ENCODE measurements at regions not wholly inside any gene's neighbourhood (a gene's known extent, or its start where the extent isn't known, plus 50 kb on each side); places are given as distances from the start of the nearest gene placed in this dataset.

DNA sequence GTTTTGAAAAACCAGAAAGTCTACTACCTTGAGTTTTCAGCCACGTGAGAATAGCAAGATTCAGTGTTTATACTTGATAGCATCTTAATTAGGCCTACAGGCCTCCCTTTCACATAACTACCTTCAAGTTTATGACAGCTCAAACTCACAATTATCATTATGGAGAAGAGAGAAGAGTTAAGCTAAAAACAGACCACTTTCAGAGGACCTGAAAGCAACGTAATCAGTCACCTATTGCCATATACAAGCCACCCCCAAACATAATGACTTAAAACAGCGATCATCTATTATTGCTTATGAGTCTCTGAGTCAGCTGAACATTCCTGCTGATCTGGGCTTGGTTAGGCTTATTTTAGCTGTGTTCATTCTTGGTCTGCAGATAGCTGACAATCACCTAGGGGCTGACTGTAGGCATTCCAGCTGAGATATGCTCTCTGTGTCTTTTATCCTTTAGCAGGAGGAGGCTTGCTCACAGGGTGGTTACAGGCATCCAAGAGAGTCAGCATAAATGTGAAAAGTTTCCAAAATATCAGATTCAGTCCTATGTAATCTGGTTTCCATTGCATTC is 130.9 kb downstream of the COX7C start:
- no peaks in the 10 kb centered on the region for H3K27me3 Mint-ChIP-seq

DNA sequence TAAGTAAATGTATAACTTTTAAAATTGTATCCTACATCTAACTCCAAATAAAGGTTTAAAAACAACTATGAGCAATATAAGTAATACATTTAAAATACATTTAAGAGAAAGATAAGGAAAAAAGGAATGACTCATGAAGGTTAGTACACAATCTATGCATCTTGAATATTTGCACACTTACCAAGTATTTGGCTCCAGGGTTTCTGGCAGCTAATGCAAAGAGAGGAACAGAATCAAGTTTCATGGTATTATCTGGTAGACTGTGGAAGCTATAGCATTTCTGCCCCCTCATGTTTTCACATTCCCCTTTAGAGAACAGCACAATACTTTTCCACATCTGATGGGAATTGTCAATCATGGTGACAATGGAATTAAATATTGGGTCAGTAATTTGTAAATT is 132.1 kb downstream of the COX7C start:
- ChIA-PET POLR2A (no interaction called here), CTCF (no interaction called here)
- Histone ChIP-seq H3K4me2 (replicated peaks; ENCODE audit: low read depth, low read length, poor library complexity, severe bottlenecking) (no peak overlapping the region), H3K27ac (ENCODE audit: low read length in 2 of 2) (no peak overlapping the region), H3K4me1 (ENCODE audit: control insufficient read depth in 2 of 2, insufficient read depth in 2 of 2, low read length in 2 of 2) (no peaks in the 10 kb centered on the region), H2AFZ (ENCODE audit: insufficient read depth, low read depth, low read length, poor library complexity, severe bottlenecking) (no peak overlapping the region), H3K27me3 (replicated peaks in 1 of 4; ENCODE audit: control extremely low read depth in 1 of 4, control insufficient read depth in 3 of 4, insufficient read depth in 4 of 4, low read length in 3 of 4) (no peaks in the 10 kb centered on the region), H3K9me3 (ENCODE audit: control extremely low read depth in 1 of 3, control insufficient read depth in 2 of 3, insufficient read depth in 1 of 3, low read length in 2 of 3) (no peaks in the 10 kb centered on the region), H3K9ac (ENCODE audit: low read length) (no peak overlapping the region), H3K4me3 (ENCODE audit: control extremely low read depth in 1 of 5, extremely low read depth in 1 of 5, insufficient read depth in 1 of 5, low read depth in 2 of 5, low read length in 4 of 5) (no peak overlapping the region), H3K36me3 (replicated peaks in 1 of 2; ENCODE audit: control extremely low read depth in 1 of 2, control insufficient read depth in 1 of 2, extremely low read depth in 1 of 2, insufficient read depth in 2 of 2, low read length in 1 of 2) (no peaks in the 10 kb centered on the region), H3K79me2 (ENCODE audit: control insufficient read depth, insufficient read depth, low read length) (no peaks in the 10 kb centered on the region), H4K20me1 (ENCODE audit: control insufficient read depth, insufficient read depth, low read length, poor library complexity, severe bottlenecking) (no peaks in the 10 kb centered on the region)
- Mint-ChIP-seq H3K4me3 (no peak overlapping the region), H3K9me3 (ENCODE audit: insufficient read depth) (no peaks in the 10 kb centered on the region), H3K4me1 (no peaks in the 10 kb centered on the region), H3K27me3 (no peaks in the 10 kb centered on the region), H3K27ac (no peak overlapping the region)
- TF ChIP-seq EZH2 (IDR thresholded peaks at IDR 0.05; ENCODE audit: borderline replicate concordance, insufficient read depth, low read depth, low read length, poor library complexity, severe bottlenecking), result no peak
- DNase-seq (no peak), ATAC-seq (ENCODE audit: low read depth) (no peak)
- intact Hi-C loops (cut with micrococcal nuclease), result no loop called here

More for the DNA sequence above, 130.9 kb downstream of the COX7C start:
- no peak overlapping the region for H3K4me2 ChIP-seq (replicated peaks; ENCODE audit: low read depth, low read length, poor library complexity, severe bottlenecking)
- TF ChIP-seq EZH2 (IDR thresholded peaks at IDR 0.05; ENCODE audit: borderline replicate concordance, insufficient read depth, low read depth, low read length, poor library complexity, severe bottlenecking) (no peak), CTCF (IDR thresholded peaks at IDR 0.05) (no peak)
- Mint-ChIP-seq H3K9me3 (ENCODE audit: insufficient read depth) (no peaks in the 10 kb centered on the region), H3K4me1 (no peaks in the 10 kb centered on the region), H3K4me3 (no peak overlapping the region), H3K27ac (no peak overlapping the region)
- DNase-seq (no peak), ATAC-seq (ENCODE audit: low read depth) (no peak)
- intact Hi-C loops (cut with micrococcal nuclease), result no loop called here
- H3K36me3 ChIP-seq (replicated peaks in 1 of 2; ENCODE audit: control extremely low read depth in 1 of 2, control insufficient read depth in 1 of 2, extremely low read depth in 1 of 2, insufficient read depth in 2 of 2, low read length in 1 of 2), result no peaks in the 10 kb centered on the region
- H3K27ac ChIP-seq (ENCODE audit: low read length in 2 of 2), result no peak overlapping the region
- H3K4me3 ChIP-seq (ENCODE audit: control extremely low read depth in 1 of 5, extremely low read depth in 1 of 5, insufficient read depth in 1 of 5, low read depth in 2 of 5, low read length in 4 of 5), result no peak overlapping the region
- WGBS (ENCODE audit: insufficient coverage), result no CpG with 5 or more reads among the region's 3 CpGs
- H3K27me3 ChIP-seq (replicated peaks in 1 of 4; ENCODE audit: control extremely low read depth in 1 of 4, control insufficient read depth in 3 of 4, insufficient read depth in 4 of 4, low read length in 3 of 4), result no peaks in the 10 kb centered on the region
- ChIA-PET CTCF (no interaction called here), POLR2A (no interaction called here)
- no peaks in the 10 kb centered on the region for H3K9me3 ChIP-seq (ENCODE audit: control extremely low read depth in 1 of 3, control insufficient read depth in 2 of 3, insufficient read depth in 1 of 3, low read length in 2 of 3)
- H3K4me1 ChIP-seq (ENCODE audit: control insufficient read depth in 2 of 2, insufficient read depth in 2 of 2, low read length in 2 of 2), result no peaks in the 10 kb centered on the region
- no peak overlapping the region for H2AFZ ChIP-seq (ENCODE audit: insufficient read depth, low read depth, low read length, poor library complexity, severe bottlenecking)
- H3K9ac ChIP-seq (ENCODE audit: low read length), result no peak overlapping the region
- no peaks in the 10 kb centered on the region for H4K20me1 ChIP-seq (ENCODE audit: control insufficient read depth, insufficient read depth, low read length, poor library complexity, severe bottlenecking)
- no peaks in the 10 kb centered on the region for H3K79me2 ChIP-seq (ENCODE audit: control insufficient read depth, insufficient read depth, low read length)

Measured in B cell (primary cell).